ENCODE measurements at regions not wholly inside any gene's neighbourhood (a gene's known extent, or its start where the extent isn't known, plus 50 kb on each side); places are given as distances from the start of the nearest gene placed in this dataset.
"Not testable (repeated sequence)": the region's sequence is repeated elsewhere in the genome, so short reads cannot be mapped to it uniquely, and the experiment has no call there.

- DNase-seq = no peak
Measured at GRCh38 chr11:46181843-46182424, 60.7 kb upstream of the PHF21A start.

- DNase-seq = no peak
Measured at GRCh38 chr11:46181387-46181786, 60.1 kb upstream of the PHF21A start.

GRCh38 chr11:46180736-46181135, 59.5 kb upstream of the PHF21A start:
- DNase-seq = peak; percentile 87

GRCh38 chr11:46178513-46178912, 57.3 kb upstream of the PHF21A start:
- no peak for DNase-seq

GRCh38 chr11:46176421-46176820, 55.2 kb upstream of the PHF21A start:
- DNase-seq = no peak

GRCh38 chr11:46175401-46176002, 54.2 kb upstream of the PHF21A start:
- DNase-seq = no peak

- not testable (repeated sequence) for DNase-seq
Measured at GRCh38 chr11:46171693-46172092, 50.4 kb upstream of the PHF21A start.
